GM21423 (cell line): ENCODE measurements at regions not wholly inside any gene's neighbourhood (a gene's known extent, or its start where the extent isn't known, plus 50 kb on each side); places are given as distances from the start of the nearest gene placed in this dataset.

Source experiments
- ATAC-seq: cut with Tn5 transposase; IDR thresholded peaks from one replicate; pipeline ENCODE4 v1.9.1; 2021; ENCODE audit warnings: mild to moderate bottlenecking, moderate library complexity; ENCODE audit not compliant: unreplicated experiment

- ATAC-seq: no peak
These were observed 282.4 kb upstream of the EEF2KMT start for GRCh38 chr16:5379954-5380353.

GRCh38 chr16:5378531-5378930, 280.9 kb upstream of the EEF2KMT start:
- no peak for ATAC-seq

GRCh38 chr16:5377280-5377898, 279.8 kb upstream of the EEF2KMT start:
- no peak for ATAC-seq

GRCh38 chr16:5374184-5374583, 276.6 kb upstream of the EEF2KMT start:
- no peak for ATAC-seq

GRCh38 chr16:5367951-5368350, 270.4 kb upstream of the EEF2KMT start:
- no peak for ATAC-seq

GRCh38 chr16:5366126-5366525, 268.5 kb upstream of the EEF2KMT start:
- ATAC-seq: no peak

GRCh38 chr16:5364186-5364585, 266.6 kb upstream of the EEF2KMT start:
- no peak for ATAC-seq

- no peak for ATAC-seq
These were observed 263.7 kb upstream of the EEF2KMT start for GRCh38 chr16:5361322-5361721.

- no peak for ATAC-seq
These were observed 257.1 kb upstream of the EEF2KMT start for GRCh38 chr16:5354645-5355044.

GRCh38 chr16:5349670-5350517, 252.3 kb upstream of the EEF2KMT start:
- no peak for ATAC-seq

GRCh38 chr16:5349101-5349500, 251.5 kb upstream of the EEF2KMT start:
- no peak for ATAC-seq

GRCh38 chr16:5347561-5347960, 250.0 kb upstream of the EEF2KMT start:
- ATAC-seq: no peak

- no peak for ATAC-seq
These were observed 239.3 kb upstream of the EEF2KMT start for GRCh38 chr16:5336941-5337340.

- ATAC-seq: no peak
These were observed 236.4 kb upstream of the EEF2KMT start for GRCh38 chr16:5333991-5334390.

- ATAC-seq: no peak
These were observed 235.5 kb upstream of the EEF2KMT start for GRCh38 chr16:5333126-5333525.

- no peak for ATAC-seq
These were observed 232.5 kb upstream of the EEF2KMT start for GRCh38 chr16:5330058-5330457.

- ATAC-seq: no peak
These were observed 231.0 kb upstream of the EEF2KMT start for GRCh38 chr16:5328546-5328945.

- no peak for ATAC-seq
These were observed 228.8 kb upstream of the EEF2KMT start for GRCh38 chr16:5326395-5326794.

- ATAC-seq: no peak
These were observed 228.3 kb upstream of the EEF2KMT start for GRCh38 chr16:5325932-5326331.

- ATAC-seq: no peak
These were observed 225.9 kb upstream of the EEF2KMT start for GRCh38 chr16:5323284-5324141.

GRCh38 chr16:5321930-5322329, 224.3 kb upstream of the EEF2KMT start:
- ATAC-seq: no peak

GRCh38 chr16:5319799-5320198, 222.2 kb upstream of the EEF2KMT start:
- ATAC-seq: no peak
